Erythroblast (primary cell): ENCODE measurements at regions not wholly inside any gene's neighbourhood (a gene's known extent, or its start where the extent isn't known, plus 50 kb on each side); places are given as distances from the start of the nearest gene placed in this dataset.

ENCODE experiments used
- GATA1 ChIP-seq: IDR thresholded peaks from 2 replicates; pipeline ENCODE4 v1.6.1; 2011; ENCODE audit warnings: low read depth, mild to moderate bottlenecking, control low read depth, low read length, moderate library complexity
- POLR2A ChIP-seq: IDR thresholded peaks from 2 replicates; pipeline ENCODE4 v1.6.1; 2011; ENCODE audit warnings: mild to moderate bottlenecking, low read length

- no peak for TF ChIP-seq POLR2A
- TF ChIP-seq GATA1 = no peak
These were observed 298.3 kb downstream of the RWDD3 start for GRCh38 chr1:95532335-95532734.
